Globus pallidus (tissue), 1 donor: ENCODE measurements at regions not wholly inside any gene's neighbourhood (a gene's known extent, or its start where the extent isn't known, plus 50 kb on each side); places are given as distances from the start of the nearest gene placed in this dataset.
A peak's percentile ranks its signal among the peaks of the same experiment; 100 is the strongest.

Source experiments
- DNase-seq: peaks from one replicate; pipeline ENCODE4 v3.0.0-alpha.2; 2015; ENCODE audit warnings: low spot score

DNA sequence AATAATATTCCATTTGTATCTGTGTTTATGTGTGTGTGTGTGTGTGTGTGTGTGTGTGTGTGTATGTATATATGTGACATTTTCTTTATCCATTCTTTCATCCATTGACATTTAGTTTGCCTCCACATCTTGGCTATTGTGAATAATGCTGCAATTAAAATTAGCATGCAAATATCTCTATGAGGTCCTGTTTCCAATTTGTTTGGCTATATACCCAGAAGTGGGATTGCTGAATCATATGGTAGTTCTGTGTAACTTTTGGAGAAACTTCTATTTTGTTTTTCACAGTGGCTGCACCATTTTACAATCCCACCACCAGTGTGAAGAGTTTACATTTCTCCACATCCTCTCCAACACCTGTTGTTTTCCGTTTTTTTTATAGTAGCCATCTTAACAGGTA is 53.1 kb downstream of the CH25H start:
- no peak for DNase-seq

- DNase-seq = no peak
Observed at GRCh38 chr10:89153116-89153515, 54.0 kb downstream of the CH25H start.

- DNase-seq = no peak
Observed at GRCh38 chr10:89151857-89152256, 55.3 kb downstream of the CH25H start.

GRCh38 chr10:89148061-89148460 is 59.1 kb downstream of the CH25H start:
- no peak for DNase-seq

DNA sequence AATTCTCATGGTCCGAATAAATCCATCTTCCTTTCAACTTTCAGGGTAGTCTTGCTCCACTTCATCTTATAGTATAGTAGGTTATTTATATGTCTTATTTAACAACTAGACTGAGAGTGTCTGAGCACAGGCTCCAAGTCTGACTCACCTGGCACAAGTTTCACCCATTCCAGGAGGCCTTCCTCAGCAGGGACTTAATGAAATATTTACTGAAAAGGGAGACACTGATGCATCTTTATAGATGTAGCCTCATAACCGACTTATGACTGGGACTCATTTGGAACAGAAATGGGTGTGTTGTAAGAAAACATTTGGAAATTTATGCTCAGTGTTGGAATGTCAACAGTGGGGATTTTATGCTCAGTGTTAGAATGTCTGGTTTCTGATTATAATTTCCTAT is 59.9 kb downstream of the CH25H start:
- no peak for DNase-seq

- DNase-seq = no peak
Observed at GRCh38 chr10:89144836-89145235, 62.3 kb downstream of the CH25H start.

DNA sequence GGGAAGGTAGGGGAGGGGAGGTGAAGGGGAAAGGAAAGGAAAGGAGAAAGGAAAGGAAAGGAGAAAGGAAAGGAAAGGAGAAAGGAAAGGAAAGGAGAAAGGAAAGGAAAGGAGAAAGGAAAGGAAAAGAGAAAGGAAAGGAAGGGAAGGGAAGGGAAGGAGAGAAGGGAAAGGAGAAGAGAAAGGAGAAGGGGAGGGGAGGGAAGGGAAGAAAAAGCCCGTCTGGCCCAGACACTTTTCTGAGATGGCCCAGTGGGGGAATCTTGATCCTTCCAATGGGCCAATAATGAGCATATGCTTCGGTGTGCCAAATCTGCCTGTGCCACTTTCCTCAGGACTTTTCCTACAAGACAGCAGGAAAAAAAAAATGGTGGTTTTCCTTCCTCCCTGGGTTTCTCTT is 64.5 kb downstream of the CH25H start:
- DNase-seq = no peak

DNA sequence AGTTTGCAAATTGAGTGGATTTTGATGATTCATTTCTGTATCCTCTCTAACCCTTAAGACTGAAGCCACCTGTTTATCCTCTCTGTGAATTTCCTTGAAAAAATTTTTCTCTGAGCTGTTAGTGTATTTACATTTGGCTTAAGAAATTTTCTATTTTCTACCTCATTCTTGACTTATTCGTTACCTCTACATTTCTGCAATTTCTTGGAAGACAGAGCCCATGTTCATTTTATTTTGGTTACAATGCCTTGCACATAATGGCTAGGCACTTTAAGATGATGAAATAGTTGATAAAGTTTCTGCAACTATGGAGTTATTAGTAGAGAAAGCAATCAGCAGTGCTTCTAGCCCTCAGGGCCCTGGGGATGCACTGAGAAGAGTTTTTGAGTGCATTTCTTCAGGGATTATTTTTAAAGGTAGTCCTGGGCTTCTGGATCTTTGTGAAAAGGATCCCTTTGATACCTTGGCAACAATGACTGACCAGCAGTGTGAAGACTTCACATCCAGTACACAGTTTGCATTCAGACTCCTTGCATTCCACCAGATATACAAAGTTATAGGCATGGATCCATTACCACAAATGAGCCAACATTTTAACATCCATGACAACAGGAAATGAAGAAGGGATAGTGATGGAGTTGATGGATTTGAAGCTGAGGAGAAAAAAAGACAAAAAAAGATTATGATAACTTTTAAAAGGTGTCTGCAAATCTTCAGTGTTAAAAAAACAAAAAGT is 68.2 kb downstream of the CH25H start:
- DNase-seq = no peak

GRCh38 chr10:89134963-89135362 is 72.2 kb downstream of the CH25H start:
- peak; percentile 27 for DNase-seq

DNA sequence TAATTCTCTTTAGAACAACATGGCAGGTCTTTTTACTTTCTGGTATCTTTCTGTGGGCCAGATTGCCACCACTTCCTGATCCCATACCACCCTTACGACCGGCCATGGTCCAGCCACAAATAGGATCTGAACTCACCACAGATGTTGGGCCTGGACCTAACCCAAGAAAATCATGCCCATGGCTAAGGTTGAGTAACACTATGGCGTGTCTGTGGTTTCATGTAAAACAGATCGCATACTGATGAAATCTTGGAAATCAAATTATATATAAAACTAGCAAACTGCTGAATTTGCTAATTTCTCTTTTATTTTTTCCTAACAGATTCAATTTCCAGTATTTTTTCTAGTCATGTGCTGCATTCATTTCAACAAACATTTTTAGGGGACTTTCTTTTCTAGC is 77.2 kb downstream of the CH25H start:
- DNase-seq = peak; percentile 47

- DNase-seq = peak; percentile 61
Observed at GRCh38 chr10:89122433-89123051, 84.6 kb downstream of the CH25H start.

- no peak for DNase-seq
Observed at GRCh38 chr10:89121764-89122020, 85.4 kb downstream of the CH25H start.

GRCh38 chr10:89120931-89121763 is 86.0 kb downstream of the CH25H start:
- DNase-seq = peak; percentile 21

DNA sequence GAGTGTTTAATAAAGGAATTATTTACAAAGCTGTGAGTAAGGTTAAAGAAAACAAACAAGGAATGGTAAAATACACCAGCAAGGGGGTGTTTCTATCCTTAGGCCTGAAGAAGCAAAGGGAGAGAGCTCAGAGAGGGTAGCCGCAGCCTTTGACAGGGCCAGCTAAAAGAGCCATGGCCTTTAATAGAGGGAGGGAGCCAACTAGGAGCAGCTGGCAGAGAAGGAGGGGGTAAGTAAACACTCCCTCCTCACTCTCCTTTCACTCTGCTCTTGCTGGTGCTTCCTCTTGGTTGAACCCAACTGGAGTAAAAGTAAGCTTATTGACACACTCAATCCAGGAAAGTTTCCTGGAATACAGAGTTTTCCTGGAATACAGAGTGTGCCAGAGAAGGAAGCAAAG is 87.5 kb downstream of the CH25H start:
- no peak for DNase-seq

DNA sequence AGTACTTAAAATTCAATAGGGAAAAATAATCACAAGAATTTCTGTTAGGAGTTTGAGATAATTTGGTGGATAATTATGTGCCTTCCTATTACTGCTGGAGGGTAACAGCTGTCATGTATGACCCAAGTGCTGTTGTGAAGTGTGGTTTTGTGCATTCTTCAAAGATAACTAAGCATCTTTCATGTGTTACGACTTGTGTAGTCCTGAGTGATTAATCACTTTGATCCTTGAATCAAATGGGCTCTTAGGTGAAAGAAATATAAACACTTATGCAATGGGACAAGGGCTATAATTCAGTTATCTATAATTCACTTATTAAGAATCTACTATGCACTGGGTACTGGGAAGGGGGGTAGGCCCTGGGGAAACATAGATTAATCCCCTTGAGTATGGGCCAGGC is 89.0 kb downstream of the CH25H start:
- no peak for DNase-seq

- no peak for DNase-seq
Observed at GRCh38 chr10:89115876-89116627, 91.1 kb downstream of the CH25H start.

DNA sequence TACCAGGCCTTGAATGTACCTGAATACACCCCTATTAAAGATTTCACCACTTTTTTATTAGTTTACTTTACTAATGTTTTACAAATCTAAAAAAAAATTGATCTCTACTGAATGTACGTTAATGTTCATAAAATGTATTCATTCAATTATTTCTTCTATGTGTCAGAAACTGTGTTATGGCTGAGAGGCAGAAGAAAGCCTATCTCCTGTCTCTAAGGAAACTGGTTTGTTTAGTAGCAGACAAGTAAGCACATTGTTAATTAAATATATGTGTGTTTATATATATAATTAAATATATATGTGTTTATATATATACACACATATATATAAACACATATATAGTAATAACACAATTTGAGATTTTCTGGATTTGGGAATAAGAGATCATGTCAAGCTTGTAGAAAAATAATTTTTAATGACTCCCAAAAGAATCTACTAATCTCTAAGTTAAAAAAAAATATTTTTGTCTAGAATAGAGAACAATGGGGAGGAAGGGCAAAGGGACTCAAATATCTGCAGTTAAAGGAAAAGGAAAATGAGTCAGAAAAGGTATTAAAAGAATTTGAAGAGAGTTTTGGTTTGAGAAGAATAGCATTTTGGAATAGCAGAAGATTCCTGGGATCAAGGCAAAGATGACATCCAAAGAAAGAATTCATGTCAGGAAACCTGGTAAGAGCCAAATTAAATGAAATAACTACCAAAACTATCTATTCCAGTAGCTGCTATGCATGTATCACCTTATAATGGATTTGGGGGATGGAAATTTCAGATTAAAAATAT is 92.1 kb downstream of the CH25H start:
- DNase-seq = no peak

DNA sequence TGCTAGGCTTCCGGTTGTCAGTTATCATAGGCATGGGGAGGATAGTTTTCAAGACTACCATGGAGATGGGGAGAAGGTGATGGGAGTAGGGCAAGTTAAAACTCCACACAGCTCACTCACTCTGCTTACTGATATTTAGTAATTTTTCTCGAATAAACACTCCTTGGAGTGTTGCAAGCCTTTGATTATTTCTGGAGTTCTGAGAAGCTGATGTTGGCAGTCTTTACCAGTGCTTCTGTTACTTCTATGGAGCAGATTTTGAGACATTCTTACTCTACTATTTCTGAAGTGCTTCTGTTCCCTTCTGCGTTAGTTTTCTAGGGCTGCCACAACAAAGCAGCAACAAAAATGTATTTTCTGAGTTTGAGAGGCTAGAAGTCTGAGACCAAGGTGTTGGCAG is 104.4 kb downstream of the CH25H start:
- no peak for DNase-seq

GRCh38 chr10:89101943-89102342 is 105.2 kb downstream of the CH25H start:
- no peak for DNase-seq

GRCh38 chr10:89100680-89101079 is 106.4 kb downstream of the CH25H start:
- no peak for DNase-seq

GRCh38 chr10:89097226-89097625 is 106.6 kb downstream of the FAS start:
- no peak for DNase-seq
